ENCODE measurements at regions not wholly inside any gene's neighbourhood (a gene's known extent, or its start where the extent isn't known, plus 50 kb on each side); places are given as distances from the start of the nearest gene placed in this dataset.
"Not testable (repeated sequence)": the region's sequence is repeated elsewhere in the genome, so short reads cannot be mapped to it uniquely, and the experiment has no call there.

DNA sequence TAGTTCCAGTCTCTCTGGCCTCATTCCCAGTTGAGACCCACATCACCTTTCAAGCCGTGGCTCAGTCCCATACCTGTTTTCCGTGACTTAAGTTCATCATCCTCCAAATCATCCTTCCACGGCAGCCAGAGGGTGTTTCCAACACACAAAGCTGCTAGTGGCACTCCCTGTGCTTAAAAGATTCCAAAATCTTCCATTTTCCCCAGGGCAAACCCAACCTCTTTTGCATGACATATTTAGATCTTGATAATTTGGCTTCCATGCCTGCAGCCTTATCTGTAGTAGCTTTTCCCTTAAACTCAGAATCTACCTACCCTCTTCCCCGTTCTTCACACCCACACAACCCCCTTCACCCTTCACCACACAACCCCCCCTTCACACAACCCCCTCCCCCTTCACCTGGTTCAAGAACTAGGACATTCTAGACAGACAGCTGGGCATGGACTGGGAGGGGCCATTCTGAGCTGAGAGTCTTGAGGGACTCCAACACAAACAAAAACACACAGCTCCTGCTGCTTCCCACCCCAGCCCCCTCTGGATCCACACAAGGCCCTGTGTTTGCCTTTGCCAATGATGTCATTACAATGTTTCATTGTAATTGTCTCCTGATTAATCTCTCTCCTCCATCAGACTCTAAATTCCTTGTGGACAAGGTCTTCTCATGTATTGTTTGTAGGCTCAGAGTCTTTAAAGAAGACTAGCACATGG lies 268.2 kb downstream of the SH3GL2 start:
- no peak for DNase-seq (ENCODE audit: low read depth)

DNA sequence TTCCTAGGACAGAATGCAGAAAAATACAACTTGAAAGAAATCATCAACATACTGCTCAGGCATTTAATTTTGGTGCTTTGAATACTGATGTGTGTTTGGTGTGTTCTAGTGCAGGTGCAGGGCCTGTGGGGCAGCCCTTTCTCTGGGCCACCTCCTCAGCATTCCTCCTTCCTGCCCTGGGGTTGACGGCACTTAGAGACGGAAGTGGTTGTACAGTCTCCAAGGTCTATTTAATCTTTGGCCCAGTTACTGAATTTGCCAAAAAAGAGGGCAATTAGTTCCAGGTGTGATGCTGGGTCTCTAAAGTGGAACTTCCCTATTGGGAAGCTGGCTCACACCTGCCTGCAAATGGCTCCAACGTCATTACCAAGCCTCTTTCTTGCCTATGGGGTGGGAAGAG lies 269.0 kb downstream of the SH3GL2 start:
- no peak for DNase-seq (ENCODE audit: low read depth)

- DNase-seq (ENCODE audit: low read depth) = no peak
Observed at GRCh38 chr9:17852108-17852507, 273.2 kb downstream of the SH3GL2 start.

GRCh38 chr9:17854487-17854886 lies 275.6 kb downstream of the SH3GL2 start:
- no peak for DNase-seq (ENCODE audit: low read depth)

- no peak for DNase-seq (ENCODE audit: low read depth)
Observed at GRCh38 chr9:17856995-17857394, 278.1 kb downstream of the SH3GL2 start.

GRCh38 chr9:17859228-17859627 lies 280.4 kb downstream of the SH3GL2 start:
- DNase-seq (ENCODE audit: low read depth) = no peak

DNA sequence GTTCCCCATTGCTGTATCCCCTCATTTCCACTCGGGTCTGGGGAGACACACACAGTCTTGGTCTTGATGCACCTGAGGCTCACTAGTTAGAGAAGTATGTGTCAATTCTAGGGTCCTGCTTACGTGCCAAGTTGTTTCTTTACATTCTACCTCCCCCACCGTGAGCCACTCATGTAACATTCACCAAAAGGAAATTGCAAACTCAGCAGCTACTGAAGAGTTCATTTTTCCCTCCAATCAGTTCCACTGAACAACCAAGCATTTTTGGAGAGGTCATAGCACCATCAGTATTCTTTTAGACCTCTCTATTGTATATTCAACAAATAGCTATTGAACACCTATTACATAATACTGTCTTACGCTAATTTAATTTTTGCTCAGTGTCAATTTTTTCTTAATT lies 281.1 kb downstream of the SH3GL2 start:
- no peak for DNase-seq (ENCODE audit: low read depth)

- DNase-seq (ENCODE audit: low read depth) = no peak
Observed at GRCh38 chr9:17862101-17862500, 283.2 kb downstream of the SH3GL2 start.

- DNase-seq (ENCODE audit: low read depth) = no peak
Observed at GRCh38 chr9:17862629-17863028, 283.8 kb downstream of the SH3GL2 start.

- DNase-seq (ENCODE audit: low read depth) = no peak
Observed at GRCh38 chr9:17863213-17863883, 284.5 kb downstream of the SH3GL2 start.

- no peak for DNase-seq (ENCODE audit: low read depth)
Observed at GRCh38 chr9:17863924-17864323, 285.1 kb downstream of the SH3GL2 start.

GRCh38 chr9:17864951-17865350 lies 286.1 kb downstream of the SH3GL2 start:
- no peak for DNase-seq (ENCODE audit: low read depth)

DNA sequence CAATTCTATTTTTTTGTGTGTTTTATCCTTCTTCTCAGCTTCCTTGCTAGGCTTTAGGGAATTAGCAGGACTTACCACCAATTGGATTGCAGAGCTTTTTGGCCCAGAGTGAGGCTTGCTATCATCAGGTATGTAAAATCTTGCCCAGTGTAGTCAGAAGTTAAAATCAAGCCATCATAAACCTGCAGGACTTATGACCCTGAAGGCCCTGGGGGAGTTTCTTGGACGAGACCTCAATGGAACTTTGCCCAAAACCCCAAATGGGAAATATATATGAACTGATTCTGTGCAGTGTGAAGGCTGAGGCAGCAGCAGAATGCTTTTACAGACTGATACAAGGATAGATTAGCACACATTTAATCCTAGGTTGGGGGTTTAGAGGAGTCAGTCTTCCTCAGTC lies 287.0 kb downstream of the SH3GL2 start:
- no peak for DNase-seq (ENCODE audit: low read depth)

GRCh38 chr9:17870722-17871121 lies 291.9 kb downstream of the SH3GL2 start:
- DNase-seq (ENCODE audit: low read depth) = no peak

DNA sequence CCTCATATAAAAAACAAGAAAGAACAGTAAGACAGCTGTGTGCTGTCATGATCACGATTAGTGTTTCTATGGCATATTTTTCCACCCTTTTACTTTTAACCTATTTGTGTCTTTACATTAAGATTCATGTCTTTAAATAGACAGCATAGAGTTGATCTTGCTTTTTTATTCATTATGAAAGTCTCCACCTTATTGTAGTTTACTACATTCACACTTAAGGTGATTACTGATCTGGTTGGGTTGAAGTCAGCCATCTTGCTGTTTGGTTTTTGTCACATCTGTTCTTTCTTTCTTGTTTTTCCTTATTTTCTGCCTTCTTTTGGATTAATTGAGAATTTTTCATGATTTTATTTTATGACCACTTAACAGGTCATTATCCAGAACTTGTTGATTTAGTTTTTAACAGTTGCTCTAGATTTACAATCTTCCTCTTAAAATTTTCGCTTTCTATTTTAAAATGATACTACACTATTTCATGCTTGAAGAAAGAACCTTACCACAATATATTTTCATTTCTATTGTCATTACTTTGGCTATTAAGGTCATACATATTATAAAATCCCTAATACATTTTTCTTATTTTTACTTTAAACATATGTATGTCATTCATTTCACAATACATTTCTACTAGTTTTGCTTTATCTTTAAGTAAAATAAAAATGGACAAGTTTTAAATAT lies 292.5 kb downstream of the SH3GL2 start:
- DNase-seq (ENCODE audit: low read depth) = no peak

- DNase-seq (ENCODE audit: low read depth) = no peak
Observed at GRCh38 chr9:17875886-17876285, 297.0 kb downstream of the SH3GL2 start.

GRCh38 chr9:17876687-17877086 lies 297.8 kb downstream of the SH3GL2 start:
- no peak for DNase-seq (ENCODE audit: low read depth)

- no peak for DNase-seq (ENCODE audit: low read depth)
Observed at GRCh38 chr9:17878810-17879370, 300.0 kb downstream of the SH3GL2 start.

- no peak for DNase-seq (ENCODE audit: low read depth)
Observed at GRCh38 chr9:17881371-17881770, 302.5 kb downstream of the SH3GL2 start.

DNA sequence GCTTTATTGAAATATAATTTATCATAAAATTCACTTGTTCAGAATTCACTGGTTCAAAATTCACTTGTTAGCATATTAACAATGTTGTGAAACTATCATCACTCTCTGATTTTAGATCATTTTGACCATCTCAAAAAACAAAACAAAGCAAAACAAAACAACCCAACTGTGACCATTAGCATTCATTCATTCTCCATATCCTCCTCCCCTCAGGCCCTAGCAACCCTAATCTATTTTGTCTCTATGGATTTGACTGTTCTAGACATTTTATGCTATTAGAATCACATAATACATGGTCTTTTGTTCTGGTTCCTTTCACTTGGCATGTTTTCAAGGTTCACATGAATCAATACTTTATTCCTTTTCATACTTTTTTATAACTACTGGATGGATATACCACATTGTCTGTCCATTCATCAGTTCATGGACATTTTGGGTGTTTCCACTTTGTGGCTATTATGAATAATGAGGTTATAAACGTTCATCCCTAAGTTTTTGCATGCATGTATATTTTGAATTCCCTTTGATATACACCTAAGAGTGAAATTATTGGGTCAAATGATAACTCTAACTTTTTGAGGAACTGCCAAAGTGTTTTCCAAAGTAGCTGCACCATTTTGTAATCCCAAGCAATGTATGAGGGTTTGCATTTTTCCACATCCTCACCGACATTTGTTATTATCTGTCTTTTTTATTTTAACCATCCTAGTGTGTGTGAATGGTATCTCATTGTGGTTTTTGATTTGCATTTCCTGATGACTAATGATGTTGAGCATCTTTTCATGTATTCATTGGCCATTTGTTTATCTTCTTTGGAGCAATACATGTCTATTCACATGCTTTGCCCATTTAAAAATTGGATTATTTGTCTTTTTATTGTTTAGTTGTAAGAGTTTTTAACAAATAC lies 304.1 kb downstream of the SH3GL2 start:
- no peak for DNase-seq (ENCODE audit: low read depth)

DNA sequence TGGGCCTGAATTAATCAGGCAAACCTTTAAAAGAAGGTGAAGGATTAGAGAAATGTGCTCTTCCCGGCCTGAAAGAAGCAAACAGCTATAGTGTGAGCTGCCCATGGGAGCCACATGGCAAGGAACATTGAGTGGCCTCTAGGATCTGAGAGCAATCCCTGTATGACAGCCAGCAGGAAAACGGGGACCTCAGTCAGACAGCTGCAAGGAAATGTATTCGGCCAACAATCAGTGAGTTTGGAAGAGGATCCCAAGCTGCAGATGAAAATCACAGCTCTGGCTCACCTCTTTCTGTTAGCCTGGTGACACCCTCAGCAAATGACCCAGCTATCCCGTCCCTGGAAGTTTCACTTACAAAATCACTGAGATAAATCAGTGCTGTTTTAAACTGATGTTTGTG lies 309.2 kb downstream of the SH3GL2 start:
- no peak for DNase-seq (ENCODE audit: low read depth)

GRCh38 chr9:17888964-17889363 lies 310.1 kb downstream of the SH3GL2 start:
- not testable (repeated sequence) for DNase-seq (ENCODE audit: low read depth)

Measured in RPMI7951 (cell line).